Liver (tissue), 8 donors: ENCODE measurements at regions not wholly inside any gene's neighbourhood (a gene's known extent, or its start where the extent isn't known, plus 50 kb on each side); places are given as distances from the start of the nearest gene placed in this dataset.

Source experiments
- DNase-seq: peaks from one replicate; pipeline ENCODE4 v3.0.0-alpha.2; 2017; ENCODE audit warnings: low spot score
- H3K27ac ChIP-seq, 2 donors: one replicate each; pipeline ENCODE4 v1.7.0; 2013; ENCODE audit warnings: inconsistent platforms in 2 of 2, low read length in 2 of 2, control low read depth in 1 of 2, low read depth in 1 of 2, mild to moderate bottlenecking in 1 of 2
- H3K27me3 ChIP-seq, 4 donors: one replicate each; pipeline versions ENCODE4 v1.6.1 to v1.7.0; 2013; ENCODE audit warnings: low read length in 3 of 4, inconsistent platforms in 1 of 4, mild to moderate bottlenecking in 1 of 4, moderate library complexity in 1 of 4; ENCODE audit not compliant: control insufficient read depth in 4 of 4, insufficient read depth in 4 of 4
- H3K36me3 ChIP-seq, 4 donors: one replicate each; pipeline versions ENCODE4 v1.6.1 to v1.7.0; 2013; ENCODE audit warnings: low read length in 3 of 4, mild to moderate bottlenecking in 3 of 4, low read depth in 1 of 4, moderate library complexity in 1 of 4; ENCODE audit not compliant: control insufficient read depth in 4 of 4, insufficient read depth in 3 of 4
- H3K4me1 ChIP-seq, 4 donors: one replicate each; pipeline versions ENCODE4 v1.6.1 to v1.7.0; 2013; ENCODE audit warnings: low read length in 3 of 4, mild to moderate bottlenecking in 3 of 4, moderate library complexity in 1 of 4; ENCODE audit not compliant: control insufficient read depth in 4 of 4, insufficient read depth in 4 of 4
- H3K4me3 ChIP-seq, 3 donors: one replicate each; pipeline versions ENCODE4 v1.6.1 to v1.7.0; 2013; ENCODE audit warnings: low read length in 3 of 3, control low read depth in 1 of 3, low read depth in 1 of 3, mild to moderate bottlenecking in 1 of 3
- H3K9ac ChIP-seq, 2 donors: one replicate each; pipeline ENCODE4 v1.7.0; 2013; ENCODE audit warnings: low read length in 2 of 2, mild to moderate bottlenecking in 2 of 2, moderate library complexity in 2 of 2, control low read depth in 1 of 2, low read depth in 1 of 2
- H3K9me3 ChIP-seq, 4 donors: one replicate each; pipeline versions ENCODE4 v1.6.1 to v1.7.0; 2013; ENCODE audit warnings: low read length in 3 of 4; ENCODE audit not compliant: control insufficient read depth in 4 of 4
- ATF3 ChIP-seq: IDR thresholded peaks from 2 replicates; pipeline ENCODE4 v1.6.1; 2016; ENCODE audit warnings: antibody characterized with exemption
- CTCF ChIP-seq: fragments of 150-350 bp; IDR thresholded peaks from 2 replicates; pipeline ENCODE4 v1.5.1; 2017; ENCODE audit warnings: improper control_type of control experiment, low read depth, low read length; ENCODE audit not compliant: missing input control
- EGR1 ChIP-seq, 2 donors: IDR thresholded peaks; 2 replicates each; pipeline ENCODE4 v1.6.1; 2016 to 2018; ENCODE audit warnings: antibody characterized with exemption in 2 of 2, low read depth in 2 of 2
- FOXA1 ChIP-seq: IDR thresholded peaks from 2 replicates; pipeline ENCODE4 v1.6.1; 2016; ENCODE audit warnings: antibody characterized with exemption
- FOXA2 ChIP-seq: IDR thresholded peaks from 2 replicates; pipeline ENCODE4 v1.6.1; 2016; ENCODE audit warnings: antibody characterized with exemption
- GABPA ChIP-seq, 2 donors: IDR thresholded peaks in 1 of 2; conservative IDR thresholded peaks in 1 of 2; 2 replicates each; pipeline ENCODE4 v1.6.1; 2016; ENCODE audit warnings: antibody characterized with exemption in 2 of 2, mild to moderate bottlenecking in 1 of 2, moderate library complexity in 1 of 2
- HNF4A ChIP-seq, 2 donors: conservative IDR thresholded peaks; 2 replicates each; pipeline ENCODE4 v1.6.1; 2016; ENCODE audit warnings: antibody characterized with exemption in 2 of 2, mild to moderate bottlenecking in 2 of 2
- HNF4G ChIP-seq: IDR thresholded peaks from 2 replicates; pipeline ENCODE4 v1.6.1; 2016; ENCODE audit warnings: antibody characterized with exemption
- JUND ChIP-seq, 2 donors: IDR thresholded peaks; 2 replicates each; pipeline ENCODE4 v1.6.1; 2016; ENCODE audit warnings: antibody characterized with exemption in 2 of 2
- MAX ChIP-seq: IDR thresholded peaks from 2 replicates; pipeline ENCODE4 v1.6.1; 2016; ENCODE audit warnings: antibody characterized with exemption
- NR2F2 ChIP-seq: IDR thresholded peaks from 2 replicates; pipeline ENCODE4 v1.6.1; 2016; ENCODE audit warnings: antibody characterized with exemption
- RAD21 ChIP-seq, 2 donors: IDR thresholded peaks; 2 replicates each; pipeline ENCODE4 v1.6.1; 2016; ENCODE audit warnings: antibody characterized with exemption in 2 of 2, mild to moderate bottlenecking in 2 of 2
- REST ChIP-seq: IDR thresholded peaks from 2 replicates; pipeline ENCODE4 v1.6.1; 2016; ENCODE audit warnings: antibody characterized with exemption, mild to moderate bottlenecking
- RXRA ChIP-seq, 2 donors: IDR thresholded peaks; 2 replicates each; pipeline ENCODE4 v1.6.1; 2017 to 2018; ENCODE audit warnings: antibody characterized with exemption in 2 of 2, mild to moderate bottlenecking in 1 of 2
- SP1 ChIP-seq: IDR thresholded peaks from 2 replicates; pipeline ENCODE4 v1.6.1; 2018; ENCODE audit warnings: antibody characterized with exemption, mild to moderate bottlenecking
- TAF1 ChIP-seq: conservative IDR thresholded peaks from 2 replicates; pipeline ENCODE4 v1.6.1; 2016; ENCODE audit warnings: antibody characterized with exemption, mild to moderate bottlenecking
- YY1 ChIP-seq: IDR thresholded peaks from 2 replicates; pipeline ENCODE4 v1.6.1; 2016; ENCODE audit warnings: antibody characterized with exemption, mild to moderate bottlenecking
- ZBTB33 ChIP-seq: IDR thresholded peaks from 2 replicates; pipeline ENCODE4 v1.6.1; 2016; ENCODE audit warnings: antibody characterized with exemption
- WGBS: extraction: QIAGEN DNeasy Blood & Tissue Kit; methylation state at CpG from one replicate; pipeline ENCODE4 v1.1.7; 2013; 5-methylcytosine and 5-hydroxymethylcytosine counted together
- donor health status: healthy.
- donor health status: healthy.
- donor health status: healthy.
- donor health status: healthy.
- donor health status: healthy.

- no peak overlapping the region for H3K9ac ChIP-seq
- peaks cover 0 to 2% (median 0%) of the 10 kb centered on the region in 4 donors for H3K4me1 ChIP-seq
- DNase-seq: no peak
- no peak for TF ChIP-seq REST
- TF ChIP-seq GABPA (IDR thresholded peaks at IDR 0.05 in 1 of 2, conservative IDR thresholded peaks at IDR 0.05 in 1 of 2): no peak
- TF ChIP-seq CTCF: no peak
- TF ChIP-seq SP1: no peak
- no peaks in the 10 kb centered on the region for H3K27me3 ChIP-seq
- H3K4me3 ChIP-seq: no peak overlapping the region
- H3K36me3 ChIP-seq: no peaks in the 10 kb centered on the region
- H3K9me3 ChIP-seq: no peaks in the 10 kb centered on the region
- no peak overlapping the region for H3K27ac ChIP-seq
Measured at GRCh38 chrX:66872771-66873170, 233.9 kb upstream of the EDA2R start.

GRCh38 chrX:66863721-66864120 lies 224.8 kb upstream of the EDA2R start:
- H3K4me1 ChIP-seq: peaks cover 0 to 5% (median 3%) of the 10 kb centered on the region in 4 donors
- DNase-seq: no peak
- no peak overlapping the region for H3K9ac ChIP-seq
- no peak for TF ChIP-seq FOXA1
- no peak for TF ChIP-seq CTCF
- no peak for TF ChIP-seq ATF3
- TF ChIP-seq RXRA (IDR thresholded peaks at IDR 0.05): peak; percentile 78 to 81
- TF ChIP-seq MAX: peak; percentile 73
- TF ChIP-seq HNF4A (conservative IDR thresholded peaks at IDR 0.05): peak; percentile 29 to 63
- no peak for TF ChIP-seq REST
- peak in 1 of 2 donors; percentile 48 for TF ChIP-seq JUND (IDR thresholded peaks at IDR 0.05)
- TF ChIP-seq FOXA2: no peak
- no peak for TF ChIP-seq SP1
- peak; percentile 60 for TF ChIP-seq ZBTB33
- TF ChIP-seq RAD21 (IDR thresholded peaks at IDR 0.05): peak; percentile 45 to 49
- TF ChIP-seq YY1: peak; percentile 62
- TF ChIP-seq HNF4G: no peak
- no peak for TF ChIP-seq EGR1 (IDR thresholded peaks at IDR 0.05; ENCODE audit: low read depth in 2 of 2)
- TF ChIP-seq GABPA (IDR thresholded peaks at IDR 0.05 in 1 of 2, conservative IDR thresholded peaks at IDR 0.05 in 1 of 2): no peak
- TF ChIP-seq NR2F2: no peak
- TF ChIP-seq TAF1: no peak
- H3K27ac ChIP-seq: peak overlapping the region in 1 of 2 donors; percentile 59
- peaks cover 0 to 2% (median 0%) of the 10 kb centered on the region in 4 donors for H3K9me3 ChIP-seq
- H3K4me3 ChIP-seq: no peak overlapping the region
- no peaks in the 10 kb centered on the region for H3K36me3 ChIP-seq
- WGBS: 34% methylated on average over 2 of the region's 2 CpGs
- H3K27me3 ChIP-seq: no peaks in the 10 kb centered on the region
